NCI-H526 (cell line): ENCODE measurements at regions not wholly inside any gene's neighbourhood (a gene's known extent, or its start where the extent isn't known, plus 50 kb on each side); places are given as distances from the start of the nearest gene placed in this dataset.
"Not testable (repeated sequence)": the region's sequence is repeated elsewhere in the genome, so short reads cannot be mapped to it uniquely, and the experiment has no call there.

ENCODE experiments used
- DNase-seq, 2 experiments: peaks; one replicate each; lab custom pipeline; 2025; lab: John Stamatoyannopoulos, UW

- no peak for DNase-seq
Observed at GRCh38 chr4:29708473-29708872, 1011.7 kb upstream of the PCDH7 start.

GRCh38 chr4:29710519-29710918, 1009.6 kb upstream of the PCDH7 start:
- no peak for DNase-seq

- DNase-seq: no peak
Observed at GRCh38 chr4:29711226-29711625, 1008.9 kb upstream of the PCDH7 start.

- DNase-seq: no peak
Observed at GRCh38 chr4:29717287-29718057, 1002.7 kb upstream of the PCDH7 start.

- no peak for DNase-seq
Observed at GRCh38 chr4:29718136-29718535, 1002.0 kb upstream of the PCDH7 start.

DNA sequence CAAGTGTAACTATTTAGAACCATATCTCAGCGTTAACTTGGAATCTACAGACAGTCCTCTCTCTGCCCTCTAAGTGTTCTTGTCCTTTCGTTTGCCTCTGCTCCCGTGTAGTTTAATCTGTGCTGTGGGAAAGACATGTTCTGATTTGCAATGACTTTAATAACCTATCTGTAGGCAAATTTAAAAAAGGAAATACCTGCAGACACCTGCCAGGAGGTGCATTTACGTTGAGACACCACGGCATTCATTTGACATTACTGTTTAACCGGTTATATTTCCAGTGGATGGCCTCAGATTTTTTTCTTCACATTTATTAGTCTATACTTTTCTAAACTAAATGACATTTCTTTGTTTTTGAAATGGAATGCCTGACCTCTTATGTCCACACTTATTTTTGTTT, 997.9 kb upstream of the PCDH7 start:
- DNase-seq: no peak

GRCh38 chr4:29726938-29727337, 993.2 kb upstream of the PCDH7 start:
- no peak for DNase-seq

DNA sequence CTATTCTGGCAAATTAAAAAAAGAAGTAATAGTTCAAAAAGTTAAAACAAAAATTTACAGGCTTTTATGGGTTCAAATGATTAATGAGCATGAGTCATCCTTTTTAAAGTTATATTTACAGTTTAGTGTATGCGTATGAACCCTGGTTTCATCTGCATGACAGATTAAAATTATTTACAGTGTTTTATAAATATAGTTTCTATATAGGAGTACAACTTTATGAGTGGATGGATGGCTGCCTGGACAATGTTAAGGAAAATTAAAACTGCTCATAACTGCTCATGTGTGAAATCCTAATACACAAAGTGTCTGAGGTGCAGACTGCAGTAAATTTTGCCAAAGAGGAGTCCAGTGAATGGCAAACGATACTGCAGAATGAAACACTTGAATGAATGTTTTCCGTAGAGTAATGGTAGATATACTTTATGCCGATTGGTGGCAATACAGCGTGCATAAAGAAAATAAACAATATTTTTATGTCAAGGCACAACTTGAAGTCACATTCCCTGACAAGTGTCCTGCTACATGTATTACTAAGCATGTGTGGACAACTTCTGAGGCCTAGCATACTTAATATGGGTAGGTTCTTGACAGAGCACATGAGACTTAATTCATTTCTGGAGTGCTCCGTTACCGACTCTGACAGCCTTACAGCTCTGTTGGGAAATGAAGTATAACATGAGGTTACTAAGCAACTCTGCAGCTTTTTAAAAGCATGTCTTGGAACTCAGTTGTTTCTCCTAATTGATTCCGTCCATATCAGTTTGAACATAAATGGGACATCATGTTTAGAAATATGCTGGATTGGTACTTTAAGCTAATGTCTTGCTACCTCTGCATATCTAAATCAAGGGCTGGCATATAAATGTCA, 985.6 kb upstream of the PCDH7 start:
- no peak for DNase-seq

DNA sequence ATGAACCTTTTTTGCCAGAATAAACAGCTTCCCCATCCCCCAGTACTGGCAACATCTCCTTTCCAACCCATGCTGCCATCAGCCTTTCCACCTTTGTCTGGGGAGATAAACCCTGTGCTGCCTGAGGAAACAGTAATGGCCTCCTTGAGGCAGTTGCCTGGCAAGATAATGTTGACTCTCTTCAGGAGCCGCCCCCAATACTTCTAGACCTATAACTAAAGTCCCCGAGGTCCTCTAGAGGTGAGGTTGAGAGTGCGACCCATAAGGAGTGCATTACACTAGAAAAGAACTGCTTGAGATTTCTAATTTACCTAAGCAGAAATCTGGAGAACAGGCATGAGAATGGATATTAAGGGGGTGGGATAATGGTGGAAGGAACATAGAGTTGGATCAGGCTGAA, 963.2 kb upstream of the PCDH7 start:
- no peak for DNase-seq

- DNase-seq: no peak
Observed at GRCh38 chr4:29762151-29762550, 958.0 kb upstream of the PCDH7 start.

GRCh38 chr4:29770627-29771026, 949.5 kb upstream of the PCDH7 start:
- DNase-seq: no peak

GRCh38 chr4:29788123-29788522, 932.0 kb upstream of the PCDH7 start:
- DNase-seq: not testable (repeated sequence)

DNA sequence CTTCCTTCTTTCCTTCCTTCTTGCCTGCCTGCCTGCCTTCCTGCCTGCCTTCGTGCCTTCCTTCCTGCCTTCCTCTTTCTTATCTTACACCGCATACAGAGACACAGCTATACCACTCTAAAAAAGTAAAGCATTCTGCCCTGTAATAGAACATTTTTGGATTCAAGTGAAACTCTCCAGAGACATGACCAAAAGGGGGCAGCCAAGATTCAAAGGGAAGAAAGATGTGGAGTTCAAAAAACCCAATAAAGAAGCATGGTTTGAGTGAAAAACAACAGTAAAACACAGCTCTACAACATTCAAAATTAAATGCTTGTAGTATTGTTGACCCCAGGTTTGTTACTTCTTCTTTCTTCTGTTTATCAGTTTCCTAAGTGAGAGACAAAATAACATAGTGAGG, 914.9 kb upstream of the PCDH7 start:
- no peak for DNase-seq

DNA sequence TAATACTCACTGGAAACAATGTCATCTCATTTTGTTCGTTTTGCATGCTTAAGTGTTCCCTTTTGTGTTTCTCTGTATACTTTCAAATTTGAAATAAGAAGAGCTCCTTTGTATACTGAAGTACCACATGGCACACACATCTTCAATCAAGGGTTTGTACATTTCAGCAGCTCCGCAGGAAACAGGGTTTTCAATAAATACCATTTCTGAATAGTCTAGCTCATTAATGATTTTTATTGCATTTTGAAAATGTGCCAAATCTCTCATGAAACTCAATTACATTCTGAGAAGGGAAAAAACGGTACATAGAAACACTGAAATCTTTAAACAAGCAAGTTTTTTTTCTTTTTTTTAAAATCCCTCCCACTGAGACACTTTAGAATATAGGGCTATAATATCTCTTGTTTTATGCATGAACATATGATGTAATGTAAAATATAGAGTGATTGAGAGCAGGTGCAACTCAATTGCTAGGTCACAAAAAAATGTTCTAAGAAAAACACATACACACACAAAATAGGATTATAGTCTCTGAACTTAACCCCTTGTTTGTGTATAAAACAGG, 914.2 kb upstream of the PCDH7 start:
- DNase-seq: no peak

GRCh38 chr4:29817961-29818360, 902.2 kb upstream of the PCDH7 start:
- DNase-seq: no peak

DNA sequence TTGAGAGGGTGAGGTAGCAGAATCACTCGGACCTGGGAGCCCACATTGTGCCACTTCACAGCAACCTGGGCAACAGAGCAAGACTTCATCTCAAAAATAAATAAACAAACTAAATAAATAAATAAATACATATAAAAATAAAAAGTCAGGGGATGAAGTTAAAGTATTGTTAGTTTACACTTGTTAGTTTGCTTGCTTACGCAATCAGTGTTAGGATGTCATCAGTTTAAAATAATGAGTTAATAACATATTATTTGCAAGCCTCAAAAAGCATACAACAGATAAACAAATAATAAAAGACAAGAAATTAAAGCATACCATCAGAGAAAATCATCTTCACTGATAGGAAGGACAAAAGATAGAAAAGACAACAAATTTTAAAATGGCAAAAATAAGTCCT, 891.1 kb upstream of the PCDH7 start:
- no peak for DNase-seq

- DNase-seq: no peak
Observed at GRCh38 chr4:29852537-29852936, 867.6 kb upstream of the PCDH7 start.

GRCh38 chr4:29853833-29854232, 866.3 kb upstream of the PCDH7 start:
- no peak for DNase-seq

GRCh38 chr4:29861307-29861706, 858.9 kb upstream of the PCDH7 start:
- DNase-seq: no peak

GRCh38 chr4:29867412-29867811, 852.8 kb upstream of the PCDH7 start:
- no peak for DNase-seq

GRCh38 chr4:29900336-29900735, 819.8 kb upstream of the PCDH7 start:
- no peak for DNase-seq

DNA sequence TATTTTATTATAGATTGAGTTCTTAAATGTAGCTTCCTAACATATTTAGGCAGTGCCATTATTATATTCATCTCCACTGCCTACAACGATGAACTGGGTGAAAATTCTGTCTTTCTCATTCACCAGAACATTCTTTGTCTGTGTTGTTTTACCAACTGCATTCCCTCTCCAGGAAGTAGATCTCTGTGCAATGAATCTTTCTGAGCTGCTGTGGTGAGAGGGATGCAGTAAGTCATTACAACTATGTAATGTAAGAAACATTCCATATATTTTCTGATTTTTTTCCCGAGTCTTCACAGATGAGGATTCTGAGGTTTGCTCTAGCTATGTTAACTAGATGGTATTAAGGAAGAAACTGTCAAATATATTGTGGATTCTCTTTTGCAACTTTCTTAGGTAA, 811.9 kb upstream of the PCDH7 start:
- DNase-seq: no peak

GRCh38 chr4:29927895-29928294, 792.3 kb upstream of the PCDH7 start:
- DNase-seq: no peak
